ENCODE measurements at regions not wholly inside any gene's neighbourhood (a gene's known extent, or its start where the extent isn't known, plus 50 kb on each side); places are given as distances from the start of the nearest gene placed in this dataset.

DNA sequence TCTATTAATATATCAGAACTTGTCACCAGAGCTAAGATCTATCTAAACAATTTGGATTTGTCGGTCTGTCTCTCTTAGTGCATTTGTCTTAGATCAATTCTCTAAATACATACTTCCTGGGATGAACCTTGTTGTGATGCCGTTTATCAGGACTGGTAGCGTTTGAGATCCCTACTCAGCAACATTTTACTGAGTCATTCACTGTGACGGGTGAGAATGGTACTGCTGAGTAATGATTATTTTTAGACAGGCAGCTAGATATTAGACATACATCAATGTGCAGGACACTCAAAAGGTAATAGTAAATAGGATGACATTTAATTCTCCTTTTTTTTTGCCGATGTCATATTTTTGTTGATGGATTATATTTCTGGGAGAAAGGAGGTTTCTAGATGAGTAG, 209.0 kb downstream of the CSNK1G3 start (continued):
- TF ChIP-seq TAF1 (conservative IDR thresholded peaks at IDR 0.05) (no peak), FOXA2 (IDR thresholded peaks at IDR 0.05) (no peak), EGR1 (IDR thresholded peaks at IDR 0.05; ENCODE audit: low read depth in 2 of 2) (no peak), HNF4A (conservative IDR thresholded peaks at IDR 0.05) (no peak), RAD21 (IDR thresholded peaks at IDR 0.05) (no peak)

DNA sequence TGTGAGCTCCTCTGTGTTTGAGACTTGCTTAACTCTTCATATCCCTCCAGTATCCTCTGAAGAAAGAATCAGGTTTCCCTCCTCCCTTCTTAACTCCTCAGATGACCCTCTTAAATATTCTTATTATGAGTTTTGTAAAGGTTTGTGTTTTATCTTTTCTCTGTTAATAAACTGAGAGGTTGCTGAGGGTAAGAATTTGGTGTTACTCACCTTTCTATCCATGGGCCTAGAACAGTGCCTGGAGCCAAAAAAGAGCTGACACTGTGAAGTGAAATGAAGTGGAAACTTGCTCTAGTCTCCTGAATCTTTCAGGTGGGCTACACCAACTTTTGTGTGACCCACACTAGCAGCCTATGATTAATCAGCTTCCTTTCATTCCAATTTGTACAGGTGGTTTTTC, 208.4 kb downstream of the CSNK1G3 start:
- no peak for DNase-seq (ENCODE audit: low spot score)
- Histone ChIP-seq H3K36me3 (ENCODE audit: control insufficient read depth in 4 of 4, insufficient read depth in 3 of 4, low read depth in 1 of 4, low read length in 3 of 4) (no peaks in the 10 kb centered on the region), H3K4me3 (ENCODE audit: low read depth in 1 of 3, low read length in 3 of 3) (no peak overlapping the region), H3K27me3 (ENCODE audit: control insufficient read depth in 4 of 4, insufficient read depth in 4 of 4, low read length in 3 of 4) (no peaks in the 10 kb centered on the region), H3K9ac (ENCODE audit: low read depth in 1 of 2, low read length in 2 of 2) (no peak overlapping the region), H3K9me3 (ENCODE audit: control insufficient read depth in 4 of 4, low read length in 3 of 4) (no peaks in the 10 kb centered on the region), H3K27ac (ENCODE audit: low read depth in 1 of 2, low read length in 2 of 2) (no peak overlapping the region), H3K4me1 (ENCODE audit: control insufficient read depth in 4 of 4, insufficient read depth in 4 of 4, low read length in 3 of 4) (no peaks in the 10 kb centered on the region)
- TF ChIP-seq FOXA2 (IDR thresholded peaks at IDR 0.05) (no peak), HNF4A (conservative IDR thresholded peaks at IDR 0.05) (no peak), RAD21 (IDR thresholded peaks at IDR 0.05) (no peak), RXRA (IDR thresholded peaks at IDR 0.05) (no peak), EGR1 (IDR thresholded peaks at IDR 0.05; ENCODE audit: low read depth in 2 of 2) (no peak), FOXA1 (IDR thresholded peaks at IDR 0.05) (no peak), TAF1 (conservative IDR thresholded peaks at IDR 0.05) (no peak), CTCF (IDR thresholded peaks at IDR 0.05; ENCODE audit: low read depth, low read length, missing input control) (no peak), JUND (IDR thresholded peaks at IDR 0.05) (no peak), NR2F2 (IDR thresholded peaks at IDR 0.05) (no peak), YY1 (IDR thresholded peaks at IDR 0.05) (no peak), SP1 (IDR thresholded peaks at IDR 0.05) (no peak), HNF4G (IDR thresholded peaks at IDR 0.05) (no peak), GABPA (IDR thresholded peaks at IDR 0.05 in 1 of 2, conservative IDR thresholded peaks at IDR 0.05 in 1 of 2) (no peak)
- TF ChIP-seq, protein P1, sequence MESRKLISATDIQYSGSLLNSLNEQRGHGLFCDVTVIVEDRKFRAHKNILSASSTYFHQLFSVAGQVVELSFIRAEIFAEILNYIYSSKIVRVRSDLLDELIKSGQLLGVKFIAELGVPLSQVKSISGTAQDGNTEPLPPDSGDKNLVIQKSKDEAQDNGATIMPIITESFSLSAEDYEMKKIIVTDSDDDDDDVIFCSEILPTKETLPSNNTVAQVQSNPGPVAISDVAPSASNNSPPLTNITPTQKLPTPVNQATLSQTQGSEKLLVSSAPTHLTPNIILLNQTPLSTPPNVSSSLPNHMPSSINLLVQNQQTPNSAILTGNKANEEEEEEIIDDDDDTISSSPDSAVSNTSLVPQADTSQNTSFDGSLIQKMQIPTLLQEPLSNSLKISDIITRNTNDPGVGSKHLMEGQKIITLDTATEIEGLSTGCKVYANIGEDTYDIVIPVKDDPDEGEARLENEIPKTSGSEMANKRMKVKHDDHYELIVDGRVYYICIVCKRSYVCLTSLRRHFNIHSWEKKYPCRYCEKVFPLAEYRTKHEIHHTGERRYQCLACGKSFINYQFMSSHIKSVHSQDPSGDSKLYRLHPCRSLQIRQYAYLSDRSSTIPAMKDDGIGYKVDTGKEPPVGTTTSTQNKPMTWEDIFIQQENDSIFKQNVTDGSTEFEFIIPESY (IDR thresholded peaks at IDR 0.05) = no peak
- TF ChIP-seq, protein P2, sequence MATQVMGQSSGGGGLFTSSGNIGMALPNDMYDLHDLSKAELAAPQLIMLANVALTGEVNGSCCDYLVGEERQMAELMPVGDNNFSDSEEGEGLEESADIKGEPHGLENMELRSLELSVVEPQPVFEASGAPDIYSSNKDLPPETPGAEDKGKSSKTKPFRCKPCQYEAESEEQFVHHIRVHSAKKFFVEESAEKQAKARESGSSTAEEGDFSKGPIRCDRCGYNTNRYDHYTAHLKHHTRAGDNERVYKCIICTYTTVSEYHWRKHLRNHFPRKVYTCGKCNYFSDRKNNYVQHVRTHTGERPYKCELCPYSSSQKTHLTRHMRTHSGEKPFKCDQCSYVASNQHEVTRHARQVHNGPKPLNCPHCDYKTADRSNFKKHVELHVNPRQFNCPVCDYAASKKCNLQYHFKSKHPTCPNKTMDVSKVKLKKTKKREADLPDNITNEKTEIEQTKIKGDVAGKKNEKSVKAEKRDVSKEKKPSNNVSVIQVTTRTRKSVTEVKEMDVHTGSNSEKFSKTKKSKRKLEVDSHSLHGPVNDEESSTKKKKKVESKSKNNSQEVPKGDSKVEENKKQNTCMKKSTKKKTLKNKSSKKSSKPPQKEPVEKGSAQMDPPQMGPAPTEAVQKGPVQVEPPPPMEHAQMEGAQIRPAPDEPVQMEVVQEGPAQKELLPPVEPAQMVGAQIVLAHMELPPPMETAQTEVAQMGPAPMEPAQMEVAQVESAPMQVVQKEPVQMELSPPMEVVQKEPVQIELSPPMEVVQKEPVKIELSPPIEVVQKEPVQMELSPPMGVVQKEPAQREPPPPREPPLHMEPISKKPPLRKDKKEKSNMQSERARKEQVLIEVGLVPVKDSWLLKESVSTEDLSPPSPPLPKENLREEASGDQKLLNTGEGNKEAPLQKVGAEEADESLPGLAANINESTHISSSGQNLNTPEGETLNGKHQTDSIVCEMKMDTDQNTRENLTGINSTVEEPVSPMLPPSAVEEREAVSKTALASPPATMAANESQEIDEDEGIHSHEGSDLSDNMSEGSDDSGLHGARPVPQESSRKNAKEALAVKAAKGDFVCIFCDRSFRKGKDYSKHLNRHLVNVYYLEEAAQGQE (IDR thresholded peaks at IDR 0.05) = no peak
- TF ChIP-seq, protein P3, sequence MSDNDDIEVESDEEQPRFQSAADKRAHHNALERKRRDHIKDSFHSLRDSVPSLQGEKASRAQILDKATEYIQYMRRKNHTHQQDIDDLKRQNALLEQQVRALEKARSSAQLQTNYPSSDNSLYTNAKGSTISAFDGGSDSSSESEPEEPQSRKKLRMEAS (IDR thresholded peaks at IDR 0.05) = no peak
- TF ChIP-seq, protein P4, sequence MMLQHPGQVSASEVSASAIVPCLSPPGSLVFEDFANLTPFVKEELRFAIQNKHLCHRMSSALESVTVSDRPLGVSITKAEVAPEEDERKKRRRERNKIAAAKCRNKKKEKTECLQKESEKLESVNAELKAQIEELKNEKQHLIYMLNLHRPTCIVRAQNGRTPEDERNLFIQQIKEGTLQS (IDR thresholded peaks at IDR 0.05) = no peak
